CD14-positive monocyte (primary cell): ENCODE measurements at regions not wholly inside any gene's neighbourhood (a gene's known extent, or its start where the extent isn't known, plus 50 kb on each side); places are given as distances from the start of the nearest gene placed in this dataset.

Source experiments
- DNase-seq, 3 donors: peaks; one replicate each; pipeline ENCODE4 v3.0.0-alpha.2; 2011 to 2022
- H2AFZ ChIP-seq: 2 replicates; pipeline ENCODE4 v1.6.0; 2012; ENCODE audit warnings: mild to moderate bottlenecking, low read depth, low read length, inconsistent platforms; ENCODE audit not compliant: insufficient read depth, poor library complexity, severe bottlenecking
- H3K27ac ChIP-seq, 2 donors: 1 replicate in 1 of 2; 2 replicates in 1 of 2; pipeline ENCODE4 v1.5.1; 2012 to 2013; ENCODE audit warnings: low read length in 2 of 2, control low read depth in 1 of 2, inconsistent platforms in 1 of 2, low read depth in 1 of 2, mild to moderate bottlenecking in 1 of 2
- H3K27me3 ChIP-seq, 2 donors: one replicate each; pipeline versions ENCODE4 v1.6.0 to v1.6.1; 2011 to 2013; ENCODE audit warnings: low read length in 2 of 2; ENCODE audit not compliant: control insufficient read depth in 2 of 2, insufficient read depth in 2 of 2
- H3K36me3 ChIP-seq, 2 donors: replicated peaks in 1 of 2; 1 replicate in 1 of 2; 2 replicates in 1 of 2; pipeline versions ENCODE4 v1.5.1 to v1.6.1; 2012 to 2013; ENCODE audit warnings: low read length in 2 of 2, control low read depth in 1 of 2, inconsistent platforms in 1 of 2, mild to moderate bottlenecking in 1 of 2; ENCODE audit not compliant: insufficient read depth in 2 of 2, control insufficient read depth in 1 of 2
- H3K4me1 ChIP-seq, 2 donors: 1 replicate in 1 of 2; 2 replicates in 1 of 2; pipeline versions ENCODE4 v1.5.1 to v1.6.1; 2012 to 2013; ENCODE audit warnings: low read length in 2 of 2, control low read depth in 1 of 2, inconsistent platforms in 1 of 2, mild to moderate bottlenecking in 1 of 2, moderate library complexity in 1 of 2; ENCODE audit not compliant: insufficient read depth in 2 of 2, control insufficient read depth in 1 of 2
- H3K4me2 ChIP-seq: replicated peaks from 2 replicates; pipeline ENCODE3; 2012; ENCODE audit warnings: low read length, moderate library complexity, mild to moderate bottlenecking; ENCODE audit not compliant: poor library complexity, severe bottlenecking; ENCODE audit errors: extremely low read depth
- H3K4me3 ChIP-seq, 3 experiments: fragments of 200-600 bp in 1 of 3; sonication (generic) in 1 of 3; replicated peaks in 1 of 3; 1 replicate in 2 of 3; 2 replicates in 1 of 3; pipeline ENCODE4 v1.5.1; 2011 to 2013; ENCODE audit warnings: low read length in 3 of 3, mild to moderate bottlenecking in 3 of 3, control low read depth in 2 of 3, low read depth in 2 of 3, inconsistent platforms in 1 of 3, moderate library complexity in 1 of 3
- H3K79me2 ChIP-seq: 2 replicates; pipeline ENCODE4 v1.6.0; 2012; ENCODE audit warnings: mild to moderate bottlenecking, control low read depth, inconsistent platforms, low read length, moderate library complexity; ENCODE audit not compliant: insufficient read depth
- H3K9ac ChIP-seq: 2 replicates; pipeline ENCODE4 v1.6.0; 2017; ENCODE audit warnings: low read length, mild to moderate bottlenecking; ENCODE audit not compliant: insufficient read depth, poor library complexity, severe bottlenecking
- H3K9me3 ChIP-seq, 2 donors: replicated peaks in 1 of 2; 1 replicate in 1 of 2; 2 replicates in 1 of 2; pipeline versions ENCODE4 v1.5.1 to v1.6.1; 2012 to 2013; ENCODE audit warnings: low read length in 2 of 2, control low read depth in 1 of 2; ENCODE audit not compliant: control insufficient read depth in 1 of 2, insufficient read depth in 1 of 2
- H4K20me1 ChIP-seq: 2 replicates; pipeline ENCODE4 v1.6.0; 2012; ENCODE audit warnings: mild to moderate bottlenecking, low read length, control low read depth, moderate library complexity; ENCODE audit not compliant: insufficient read depth
- H3K27ac Mint-ChIP-seq, 7 donors: one replicate each; pipeline ENCODE4 v1.8.0; 2020; ENCODE audit warnings: mild to moderate bottlenecking in 7 of 7, mixed read lengths in 7 of 7, moderate library complexity in 6 of 7, inconsistent platforms in 2 of 7
- H3K27me3 Mint-ChIP-seq, 3 donors: one replicate each; pipeline ENCODE4 v1.8.0; 2021 to 2022; ENCODE audit warnings: low read depth in 3 of 3, mild to moderate bottlenecking in 3 of 3, mixed read lengths in 3 of 3, moderate library complexity in 3 of 3, inconsistent platforms in 1 of 3
- H3K36me3 Mint-ChIP-seq, 2 donors: one replicate each; pipeline ENCODE4 v1.8.0; 2020; ENCODE audit warnings: mixed read lengths in 2 of 2, inconsistent platforms in 1 of 2, mild to moderate bottlenecking in 1 of 2
- H3K4me1 Mint-ChIP-seq: one replicate; pipeline ENCODE4 v1.8.0; 2020; ENCODE audit warnings: mild to moderate bottlenecking, mixed read lengths
- H3K4me3 Mint-ChIP-seq, 2 donors: one replicate each; pipeline ENCODE4 v1.8.0; 2020; ENCODE audit warnings: mild to moderate bottlenecking in 2 of 2, mixed read lengths in 2 of 2, moderate library complexity in 1 of 2
- H3K9me3 Mint-ChIP-seq, 7 donors: one replicate each; pipeline ENCODE4 v1.8.0; 2020 to 2022; ENCODE audit warnings: mixed read lengths in 7 of 7, mild to moderate bottlenecking in 6 of 7, moderate library complexity in 6 of 7, inconsistent platforms in 2 of 7
- WGBS: methylation state at CpG from one replicate; pipeline ENCODE4 v1.1.5; 2013; ENCODE audit warnings: missing lambda C conversion rate; ENCODE audit not compliant: insufficient coverage; 5-methylcytosine and 5-hydroxymethylcytosine counted together
- intact Hi-C, 2 donors: fragments of 100-400 bp; cut with micrococcal nuclease; formaldehyde crosslinking; loops; one replicate each; pipeline versions ENCODE4 v1.15.0 to v1.15.1; 2023
- TF ChIP-seq, protein P1 (sequence below): fragments of 200-600 bp; IDR thresholded peaks from one replicate; pipeline ENCODE4 v1.8.0; 2022; ENCODE audit warnings: antibody characterized with exemption, mild to moderate bottlenecking

DNA sequence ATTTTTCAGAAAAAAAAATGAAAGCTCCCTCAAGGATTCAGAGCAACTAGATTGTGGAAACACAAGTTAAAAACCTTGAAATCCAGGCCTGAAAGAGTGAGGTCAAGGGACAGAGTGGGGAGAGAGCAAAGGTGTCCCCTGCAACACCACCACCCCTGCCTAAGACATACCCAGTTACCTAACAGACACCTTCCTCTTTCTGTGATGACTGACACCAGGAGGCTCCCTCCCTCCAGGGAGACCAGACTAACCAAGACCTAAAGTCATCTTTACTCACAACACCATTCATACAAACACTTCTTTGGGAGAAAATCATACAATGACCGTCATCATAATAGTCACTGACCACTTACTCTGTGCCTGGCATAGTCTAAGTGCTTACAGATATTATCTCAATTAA lies 151.8 kb upstream of the NABP1 start:
- Mint-ChIP-seq H3K4me3 (no peak overlapping the region), H3K27ac (no peak overlapping the region), H3K4me1 (peaks cover 1% of the 10 kb centered on the region), H3K9me3 (peaks cover 0 to 1% (median 0%) of the 10 kb centered on the region in 7 donors), H3K36me3 (no peaks in the 10 kb centered on the region), H3K27me3 (no peaks in the 10 kb centered on the region)
- no peaks in the 10 kb centered on the region for H3K9me3 ChIP-seq
- no peaks in the 10 kb centered on the region for H4K20me1 ChIP-seq
- no peak for DNase-seq
- H3K27ac ChIP-seq, result no peak overlapping the region
- no CpG with 5 or more reads among the region's 1 CpG for WGBS
- TF ChIP-seq, protein P1, sequence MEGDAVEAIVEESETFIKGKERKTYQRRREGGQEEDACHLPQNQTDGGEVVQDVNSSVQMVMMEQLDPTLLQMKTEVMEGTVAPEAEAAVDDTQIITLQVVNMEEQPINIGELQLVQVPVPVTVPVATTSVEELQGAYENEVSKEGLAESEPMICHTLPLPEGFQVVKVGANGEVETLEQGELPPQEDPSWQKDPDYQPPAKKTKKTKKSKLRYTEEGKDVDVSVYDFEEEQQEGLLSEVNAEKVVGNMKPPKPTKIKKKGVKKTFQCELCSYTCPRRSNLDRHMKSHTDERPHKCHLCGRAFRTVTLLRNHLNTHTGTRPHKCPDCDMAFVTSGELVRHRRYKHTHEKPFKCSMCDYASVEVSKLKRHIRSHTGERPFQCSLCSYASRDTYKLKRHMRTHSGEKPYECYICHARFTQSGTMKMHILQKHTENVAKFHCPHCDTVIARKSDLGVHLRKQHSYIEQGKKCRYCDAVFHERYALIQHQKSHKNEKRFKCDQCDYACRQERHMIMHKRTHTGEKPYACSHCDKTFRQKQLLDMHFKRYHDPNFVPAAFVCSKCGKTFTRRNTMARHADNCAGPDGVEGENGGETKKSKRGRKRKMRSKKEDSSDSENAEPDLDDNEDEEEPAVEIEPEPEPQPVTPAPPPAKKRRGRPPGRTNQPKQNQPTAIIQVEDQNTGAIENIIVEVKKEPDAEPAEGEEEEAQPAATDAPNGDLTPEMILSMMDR, result no peak
- H3K36me3 ChIP-seq, result no peaks in the 10 kb centered on the region
- H3K4me2 ChIP-seq, result no peak overlapping the region
- no peak overlapping the region for H3K9ac ChIP-seq
- no peaks in the 10 kb centered on the region for H3K4me1 ChIP-seq
- H3K27me3 ChIP-seq, result no peaks in the 10 kb centered on the region
- no peaks in the 10 kb centered on the region for H3K79me2 ChIP-seq
- no peak overlapping the region for H2AFZ ChIP-seq
- no peak overlapping the region for H3K4me3 ChIP-seq
- intact Hi-C loops, result no loop called here

DNA sequence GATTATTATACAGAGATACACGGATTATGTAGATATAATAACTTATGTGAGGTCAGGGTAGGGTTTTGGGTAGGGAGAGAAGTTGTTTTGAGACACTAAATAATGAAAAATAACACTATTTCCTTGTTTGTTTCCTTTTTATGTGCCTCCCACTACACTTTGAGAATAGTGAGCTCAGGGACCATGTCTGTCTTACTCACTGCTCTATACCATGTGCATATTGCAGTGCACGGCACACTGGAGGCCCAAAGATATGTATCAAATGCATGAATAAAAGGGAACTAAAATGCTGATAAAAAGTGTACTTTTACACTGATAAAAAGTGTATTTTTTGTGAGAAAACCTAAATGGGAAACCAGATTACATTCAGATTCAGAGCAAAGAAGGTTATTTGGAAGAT lies 151.4 kb upstream of the NABP1 start:
- H3K36me3 Mint-ChIP-seq, result no peaks in the 10 kb centered on the region
- H3K9me3 Mint-ChIP-seq, result peaks cover 0 to 1% (median 0%) of the 10 kb centered on the region in 7 donors
- DNase-seq, result no peak
- no peak overlapping the region for H3K4me3 Mint-ChIP-seq
- WGBS, result no CpG with 5 or more reads among the region's 2 CpGs
- no peak overlapping the region for H3K27ac Mint-ChIP-seq
- no peaks in the 10 kb centered on the region for H3K79me2 ChIP-seq
- no peak overlapping the region for H3K27ac ChIP-seq
- H3K4me1 Mint-ChIP-seq, result peaks cover 1% of the 10 kb centered on the region
- no peak overlapping the region for H3K4me2 ChIP-seq
- no peak overlapping the region for H3K4me3 ChIP-seq
- no peaks in the 10 kb centered on the region for H3K27me3 ChIP-seq
- no peaks in the 10 kb centered on the region for H3K9me3 ChIP-seq
- no peaks in the 10 kb centered on the region for H3K27me3 Mint-ChIP-seq
- H3K36me3 ChIP-seq, result no peaks in the 10 kb centered on the region
- H3K9ac ChIP-seq, result no peak overlapping the region
- intact Hi-C loops, result no loop called here
- TF ChIP-seq, protein P1, result no peak
- no peak overlapping the region for H2AFZ ChIP-seq
- no peaks in the 10 kb centered on the region for H3K4me1 ChIP-seq
- H4K20me1 ChIP-seq, result no peaks in the 10 kb centered on the region
